ENCODE measurements at regions not wholly inside any gene's neighbourhood (a gene's known extent, or its start where the extent isn't known, plus 50 kb on each side); places are given as distances from the start of the nearest gene placed in this dataset.

DNA sequence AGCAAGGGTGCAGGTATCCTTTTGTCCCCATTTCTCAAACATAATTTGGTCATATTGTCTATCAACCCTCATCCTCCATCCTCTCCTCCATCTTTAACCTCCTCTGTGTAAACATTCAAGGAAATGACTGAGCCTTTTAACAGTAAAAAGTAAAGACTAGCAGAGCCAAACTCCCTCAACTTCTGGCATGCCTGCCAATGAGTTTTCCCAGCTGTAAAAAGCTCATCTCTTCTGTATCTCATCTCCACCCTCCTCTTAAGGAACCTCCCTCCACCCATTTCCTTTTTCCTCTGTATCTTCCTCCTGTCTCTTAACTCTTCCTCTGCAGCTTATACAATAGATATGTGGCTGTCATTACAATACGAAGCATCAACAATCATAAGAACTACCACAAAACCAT lies 76.9 kb upstream of the PSMD7 start:
- no peaks in the 10 kb centered on the region for H3K9me3 ChIP-seq
- intact Hi-C loops (cut with DNase I, micrococcal nuclease): no loop called here
- H3K4me3 ChIP-seq: no peak overlapping the region
- H3K4me1 ChIP-seq (ENCODE audit: low read depth): no peaks in the 10 kb centered on the region
- TF ChIP-seq, protein P1, sequence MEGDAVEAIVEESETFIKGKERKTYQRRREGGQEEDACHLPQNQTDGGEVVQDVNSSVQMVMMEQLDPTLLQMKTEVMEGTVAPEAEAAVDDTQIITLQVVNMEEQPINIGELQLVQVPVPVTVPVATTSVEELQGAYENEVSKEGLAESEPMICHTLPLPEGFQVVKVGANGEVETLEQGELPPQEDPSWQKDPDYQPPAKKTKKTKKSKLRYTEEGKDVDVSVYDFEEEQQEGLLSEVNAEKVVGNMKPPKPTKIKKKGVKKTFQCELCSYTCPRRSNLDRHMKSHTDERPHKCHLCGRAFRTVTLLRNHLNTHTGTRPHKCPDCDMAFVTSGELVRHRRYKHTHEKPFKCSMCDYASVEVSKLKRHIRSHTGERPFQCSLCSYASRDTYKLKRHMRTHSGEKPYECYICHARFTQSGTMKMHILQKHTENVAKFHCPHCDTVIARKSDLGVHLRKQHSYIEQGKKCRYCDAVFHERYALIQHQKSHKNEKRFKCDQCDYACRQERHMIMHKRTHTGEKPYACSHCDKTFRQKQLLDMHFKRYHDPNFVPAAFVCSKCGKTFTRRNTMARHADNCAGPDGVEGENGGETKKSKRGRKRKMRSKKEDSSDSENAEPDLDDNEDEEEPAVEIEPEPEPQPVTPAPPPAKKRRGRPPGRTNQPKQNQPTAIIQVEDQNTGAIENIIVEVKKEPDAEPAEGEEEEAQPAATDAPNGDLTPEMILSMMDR (IDR thresholded peaks at IDR 0.05): no peak
- DNase-seq (no peak), ATAC-seq (no peak)
- H3K36me3 ChIP-seq (ENCODE audit: low read depth): no peaks in the 10 kb centered on the region

DNA sequence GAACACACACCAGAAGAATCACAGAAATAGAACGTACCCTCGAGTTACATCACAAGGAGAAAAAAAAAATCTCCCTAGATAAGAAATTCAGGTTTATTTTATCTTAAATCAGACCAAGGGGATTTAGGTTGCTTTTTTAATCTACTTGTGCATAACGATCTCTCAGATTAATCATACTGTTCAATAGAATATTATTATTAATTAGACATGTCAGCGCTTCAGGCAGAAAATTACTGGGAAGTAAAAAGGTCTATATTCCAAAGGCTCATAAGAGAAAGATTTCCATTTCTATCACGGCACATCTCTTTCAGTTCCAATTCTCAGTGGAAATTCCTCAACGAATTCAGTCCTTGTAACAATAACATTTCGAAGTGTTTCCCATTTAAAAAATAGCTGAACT lies 77.7 kb upstream of the PSMD7 start:
- H3K9me3 ChIP-seq: no peaks in the 10 kb centered on the region
- no peaks in the 10 kb centered on the region for H3K4me1 ChIP-seq (ENCODE audit: low read depth)
- DNase-seq (no peak), ATAC-seq (no peak)
- TF ChIP-seq, protein P1 (IDR thresholded peaks at IDR 0.05): no peak
- no peak overlapping the region for H3K4me3 ChIP-seq
- intact Hi-C loops (cut with DNase I, micrococcal nuclease): no loop called here
- H3K36me3 ChIP-seq (ENCODE audit: low read depth): no peaks in the 10 kb centered on the region

DNA sequence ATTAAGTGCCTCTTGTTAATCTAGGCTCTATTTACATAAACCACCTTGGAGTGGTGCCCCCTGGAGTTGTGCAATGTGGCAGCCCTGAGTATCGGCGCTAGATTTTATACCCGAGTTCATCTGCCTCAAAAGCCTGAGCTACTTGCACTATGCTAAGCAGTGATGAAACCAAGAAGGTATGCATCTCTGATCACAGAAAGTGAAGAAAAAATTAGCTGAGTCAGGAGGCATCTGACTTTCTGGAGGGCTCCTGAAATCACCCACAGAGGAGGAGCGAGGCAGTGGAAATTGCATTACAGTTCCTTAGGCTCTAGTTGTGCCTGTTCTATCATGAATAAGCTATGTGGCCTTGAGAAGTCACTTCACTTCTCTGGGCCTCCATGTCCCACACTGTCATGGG lies 80.3 kb upstream of the PSMD7 start:
- ATAC-seq (no peak), DNase-seq (no peak)
- Histone ChIP-seq H3K36me3 (ENCODE audit: low read depth) (no peaks in the 10 kb centered on the region), H3K4me1 (ENCODE audit: low read depth) (no peaks in the 10 kb centered on the region), H3K4me3 (no peak overlapping the region), H3K9me3 (no peaks in the 10 kb centered on the region)
- TF ChIP-seq, protein P1 (IDR thresholded peaks at IDR 0.05): no peak
- intact Hi-C loops (cut with DNase I, micrococcal nuclease): no loop called here

DNA sequence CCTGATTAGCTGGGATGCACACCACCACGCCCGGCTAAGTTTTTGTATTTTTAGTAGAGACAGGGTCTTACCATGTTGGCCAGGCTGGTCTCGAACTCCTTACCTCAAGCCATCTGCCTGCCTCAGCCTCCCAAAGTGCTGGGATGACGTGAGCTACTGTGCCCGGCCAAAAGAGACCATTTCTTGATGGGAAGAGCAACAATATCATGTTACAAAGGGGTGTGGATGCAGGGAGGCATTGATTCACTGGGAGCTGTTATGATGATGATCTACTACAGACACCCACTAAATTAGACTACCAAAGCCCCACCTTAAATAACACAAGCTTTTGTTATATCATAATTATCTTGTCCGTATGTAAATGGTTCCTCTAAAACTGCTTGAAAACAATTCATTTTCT lies 81.4 kb upstream of the PSMD7 start:
- TF ChIP-seq, protein P1 (IDR thresholded peaks at IDR 0.05): no peak
- no peaks in the 10 kb centered on the region for H3K36me3 ChIP-seq (ENCODE audit: low read depth)
- intact Hi-C loops (cut with DNase I, micrococcal nuclease): no loop called here
- no peaks in the 10 kb centered on the region for H3K9me3 ChIP-seq
- H3K4me3 ChIP-seq: no peak overlapping the region
- DNase-seq (no peak), ATAC-seq (no peak)
- no peaks in the 10 kb centered on the region for H3K4me1 ChIP-seq (ENCODE audit: low read depth)

GRCh38 chr16:74213372-74213771 lies 83.2 kb upstream of the PSMD7 start:
- Histone ChIP-seq H3K4me1 (ENCODE audit: low read depth) (no peaks in the 10 kb centered on the region), H3K36me3 (ENCODE audit: low read depth) (no peaks in the 10 kb centered on the region), H3K9me3 (no peaks in the 10 kb centered on the region), H3K4me3 (no peak overlapping the region)
- DNase-seq: no peak
- no peak for ATAC-seq
- TF ChIP-seq, protein P1 (IDR thresholded peaks at IDR 0.05): no peak
- intact Hi-C loops (cut with DNase I, micrococcal nuclease): no loop called here

DNA sequence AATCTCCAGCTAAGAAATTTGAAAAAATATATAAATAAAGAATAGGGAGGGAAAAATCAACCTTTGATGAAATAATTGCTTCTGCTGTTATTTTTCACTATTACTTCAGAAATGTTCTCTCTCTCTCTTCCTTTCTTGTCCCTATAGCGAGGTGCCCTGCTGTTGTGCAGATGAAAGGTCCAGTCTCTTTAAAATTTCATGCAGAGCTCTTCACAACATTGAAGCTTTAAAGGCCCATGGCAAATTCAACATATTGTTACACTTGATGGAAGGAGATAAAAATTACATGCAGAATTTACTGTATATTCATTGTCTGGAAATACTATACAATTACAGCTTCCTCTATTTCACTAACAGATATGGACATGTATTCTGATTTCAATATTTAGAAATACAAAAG lies 86.4 kb upstream of the PSMD7 start:
- no peaks in the 10 kb centered on the region for H3K4me1 ChIP-seq (ENCODE audit: low read depth)
- no peak overlapping the region for H3K4me3 ChIP-seq
- DNase-seq (no peak), ATAC-seq (no peak)
- TF ChIP-seq, protein P1 (IDR thresholded peaks at IDR 0.05): no peak
- no peaks in the 10 kb centered on the region for H3K9me3 ChIP-seq
- intact Hi-C loops (cut with DNase I, micrococcal nuclease): no loop called here
- H3K36me3 ChIP-seq (ENCODE audit: low read depth): no peaks in the 10 kb centered on the region
